B cell (primary cell): ENCODE measurements at regions not wholly inside any gene's neighbourhood (a gene's known extent, or its start where the extent isn't known, plus 50 kb on each side); places are given as distances from the start of the nearest gene placed in this dataset.

ENCODE experiments used
- ATAC-seq: fragments of 200-7000 bp; cut with Tn5 transposase; one replicate; pipeline ENCODE4 v1.10.0; 2021; ENCODE audit warnings: low read depth, mild to moderate bottlenecking, moderate number of reproducible peaks, moderate library complexity
- CTCF ChIA-PET: fragments of 350-600 bp; sonication (Branson Sonifier 250); formaldehyde crosslinking; loops from one replicate; lab custom pipeline; 2021; ENCODE audit warnings: antibody characterized with exemption, inconsistent platforms; lab: Charles Lee
- POLR2A ChIA-PET: fragments of 350-600 bp; sonication (Branson Sonifier 250); formaldehyde crosslinking; loops from one replicate; lab custom pipeline; 2021; ENCODE audit warnings: antibody characterized with exemption; lab: Charles Lee
- DNase-seq: peaks from one replicate; pipeline ENCODE4 v3.0.0; 2013
- H2AFZ ChIP-seq: 2 replicates; pipeline ENCODE4 v1.6.1; 2012; ENCODE audit warnings: mild to moderate bottlenecking, low read depth, low read length; ENCODE audit not compliant: insufficient read depth, poor library complexity, severe bottlenecking
- H3K27ac ChIP-seq, 2 donors: 1 replicate in 1 of 2; 2 replicates in 1 of 2; pipeline ENCODE4 v1.5.1; 2012 to 2013; ENCODE audit warnings: low read length in 2 of 2, mild to moderate bottlenecking in 2 of 2, moderate library complexity in 1 of 2
- H3K27me3 ChIP-seq, 4 experiments: fragments of 200-600 bp in 1 of 4; sonication (generic) in 1 of 4; replicated peaks in 1 of 4; 1 replicate in 2 of 4; 2 replicates in 2 of 4; pipeline versions ENCODE4 v1.6.1 to v1.7.0; 2013 to 2016; ENCODE audit warnings: low read length in 3 of 4, mild to moderate bottlenecking in 2 of 4, mixed read lengths in 1 of 4, moderate library complexity in 1 of 4; ENCODE audit not compliant: insufficient read depth in 4 of 4, control insufficient read depth in 3 of 4; ENCODE audit errors: control extremely low read depth in 1 of 4
- H3K36me3 ChIP-seq, 2 experiments: replicated peaks in 1 of 2; 1 replicate in 1 of 2; 2 replicates in 1 of 2; pipeline versions ENCODE4 v1.6.1 to v1.7.1; 2013; ENCODE audit warnings: low read length in 1 of 2; ENCODE audit not compliant: insufficient read depth in 2 of 2, control insufficient read depth in 1 of 2; ENCODE audit errors: control extremely low read depth in 1 of 2, extremely low read depth in 1 of 2
- H3K4me1 ChIP-seq, 2 donors: fragments of 200-600 bp in 1 of 2; sonication (generic) in 1 of 2; 1 replicate in 1 of 2; 2 replicates in 1 of 2; pipeline versions ENCODE4 v1.5.1 to v1.6.1; 2013 to 2017; ENCODE audit warnings: low read length in 2 of 2; ENCODE audit not compliant: control insufficient read depth in 2 of 2, insufficient read depth in 2 of 2
- H3K4me2 ChIP-seq: replicated peaks from 2 replicates; pipeline ENCODE3; 2012; ENCODE audit warnings: mild to moderate bottlenecking, low read depth, low read length; ENCODE audit not compliant: poor library complexity, severe bottlenecking
- H3K4me3 ChIP-seq, 5 experiments: fragments of 200-600 bp in 1 of 5; sonication (generic) in 1 of 5; 1 replicate in 3 of 5; 2 replicates in 2 of 5; pipeline versions ENCODE4 v1.5.1 to v1.7.0; 2011 to 2016; ENCODE audit warnings: low read length in 4 of 5, mild to moderate bottlenecking in 4 of 5, low read depth in 2 of 5, control low read depth in 1 of 5, moderate library complexity in 1 of 5; ENCODE audit not compliant: insufficient read depth in 1 of 5; ENCODE audit errors: control extremely low read depth in 1 of 5, extremely low read depth in 1 of 5
- H3K79me2 ChIP-seq: fragments of 200-600 bp; sonication (generic); one replicate; pipeline ENCODE4 v1.6.0; 2016; ENCODE audit warnings: low read length; ENCODE audit not compliant: control insufficient read depth, insufficient read depth
- H3K9ac ChIP-seq: fragments of 200-600 bp; sonication (generic); 2 replicates; pipeline ENCODE4 v1.6.1; 2017; ENCODE audit warnings: mild to moderate bottlenecking, low read length, moderate library complexity
- H3K9me3 ChIP-seq, 3 donors: one replicate each; pipeline versions ENCODE4 v1.6.1 to v1.7.1; 2013; ENCODE audit warnings: low read length in 2 of 3; ENCODE audit not compliant: control insufficient read depth in 2 of 3, insufficient read depth in 1 of 3; ENCODE audit errors: control extremely low read depth in 1 of 3
- H4K20me1 ChIP-seq: 2 replicates; pipeline ENCODE4 v1.6.0; 2012; ENCODE audit warnings: mild to moderate bottlenecking, low read length; ENCODE audit not compliant: insufficient read depth, control insufficient read depth, poor library complexity, severe bottlenecking
- H3K27ac Mint-ChIP-seq: one replicate; pipeline ENCODE4 v1.8.0; 2021; ENCODE audit warnings: mixed read lengths
- H3K27me3 Mint-ChIP-seq: one replicate; pipeline ENCODE4 v1.8.0; 2021; ENCODE audit warnings: mixed read lengths
- H3K4me1 Mint-ChIP-seq: one replicate; pipeline ENCODE4 v1.8.0; 2021; ENCODE audit warnings: mixed read lengths
- H3K4me3 Mint-ChIP-seq: one replicate; pipeline ENCODE4 v1.8.0; 2021; ENCODE audit warnings: mixed read lengths
- H3K9me3 Mint-ChIP-seq: one replicate; pipeline ENCODE4 v1.8.0; 2022; ENCODE audit warnings: mixed read lengths; ENCODE audit not compliant: insufficient read depth
- EZH2 ChIP-seq: IDR thresholded peaks from 2 replicates; pipeline ENCODE4 v1.6.1; 2012; ENCODE audit warnings: borderline replicate concordance, low read depth, mild to moderate bottlenecking, moderate library complexity, low read length; ENCODE audit not compliant: insufficient read depth, poor library complexity, severe bottlenecking
- whole genome bisulfite sequencing: methylation state at CpG from one replicate; pipeline ENCODE4 v1.1.5; 2013; ENCODE audit warnings: missing lambda C conversion rate; ENCODE audit not compliant: insufficient coverage; 5-methylcytosine and 5-hydroxymethylcytosine counted together
- intact Hi-C: fragments of 100-400 bp; cut with micrococcal nuclease; formaldehyde crosslinking; loops from one replicate; pipeline ENCODE4 v1.10.0; 2022
- TF ChIP-seq, protein P1 (sequence below): fragments of 200-600 bp; IDR thresholded peaks from one replicate; pipeline ENCODE4 v1.8.0; 2022; ENCODE audit warnings: antibody characterized with exemption, mild to moderate bottlenecking

- Histone ChIP-seq H3K27ac (no peak overlapping the region), H3K27me3 (no peaks in the 10 kb centered on the region), H3K4me3 (no peak overlapping the region), H3K4me2 (no peak overlapping the region), H3K4me1 (no peaks in the 10 kb centered on the region), H3K9me3 (peaks cover 0 to 2% (median 0%) of the 10 kb centered on the region in 3 donors), H3K36me3 (no peaks in the 10 kb centered on the region), H3K9ac (no peak overlapping the region), H2AFZ (no peak overlapping the region), H4K20me1 (no peaks in the 10 kb centered on the region), H3K79me2 (no peaks in the 10 kb centered on the region)
- TF ChIP-seq, protein P1, sequence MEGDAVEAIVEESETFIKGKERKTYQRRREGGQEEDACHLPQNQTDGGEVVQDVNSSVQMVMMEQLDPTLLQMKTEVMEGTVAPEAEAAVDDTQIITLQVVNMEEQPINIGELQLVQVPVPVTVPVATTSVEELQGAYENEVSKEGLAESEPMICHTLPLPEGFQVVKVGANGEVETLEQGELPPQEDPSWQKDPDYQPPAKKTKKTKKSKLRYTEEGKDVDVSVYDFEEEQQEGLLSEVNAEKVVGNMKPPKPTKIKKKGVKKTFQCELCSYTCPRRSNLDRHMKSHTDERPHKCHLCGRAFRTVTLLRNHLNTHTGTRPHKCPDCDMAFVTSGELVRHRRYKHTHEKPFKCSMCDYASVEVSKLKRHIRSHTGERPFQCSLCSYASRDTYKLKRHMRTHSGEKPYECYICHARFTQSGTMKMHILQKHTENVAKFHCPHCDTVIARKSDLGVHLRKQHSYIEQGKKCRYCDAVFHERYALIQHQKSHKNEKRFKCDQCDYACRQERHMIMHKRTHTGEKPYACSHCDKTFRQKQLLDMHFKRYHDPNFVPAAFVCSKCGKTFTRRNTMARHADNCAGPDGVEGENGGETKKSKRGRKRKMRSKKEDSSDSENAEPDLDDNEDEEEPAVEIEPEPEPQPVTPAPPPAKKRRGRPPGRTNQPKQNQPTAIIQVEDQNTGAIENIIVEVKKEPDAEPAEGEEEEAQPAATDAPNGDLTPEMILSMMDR, result no peak
- TF ChIP-seq EZH2, result no peak
- H3K27ac Mint-ChIP-seq, result no peak overlapping the region
- intact Hi-C loops, result no loop called here
- WGBS, result no CpG with 5 or more reads among the region's 1 CpG
- no peak for ATAC-seq
- no peaks in the 10 kb centered on the region for H3K27me3 Mint-ChIP-seq
- ChIA-PET POLR2A (no interaction called here), CTCF (no interaction called here)
- no peak overlapping the region for H3K4me3 Mint-ChIP-seq
- no peak for DNase-seq
- no peaks in the 10 kb centered on the region for H3K9me3 Mint-ChIP-seq
- H3K4me1 Mint-ChIP-seq, result no peaks in the 10 kb centered on the region
These were observed 839.5 kb downstream of the FRK start for GRCh38 chr6:115221198-115221597.

GRCh38 chr6:115220551-115221159, 840.0 kb downstream of the FRK start:
- H3K27ac ChIP-seq, result no peak overlapping the region
- H3K4me3 ChIP-seq, result no peak overlapping the region
- Mint-ChIP-seq H3K9me3 (peaks cover 1% of the 10 kb centered on the region), H3K4me3 (no peak overlapping the region), H3K27me3 (no peaks in the 10 kb centered on the region), H3K4me1 (no peaks in the 10 kb centered on the region), H3K27ac (no peak overlapping the region)
- ATAC-seq (no peak), DNase-seq (no peak)
- no peak for TF ChIP-seq EZH2
- TF ChIP-seq, protein P1, result no peak
- CTCF ChIA-PET, result no interaction called here
- POLR2A ChIA-PET, result no interaction called here
- no peaks in the 10 kb centered on the region for H3K27me3 ChIP-seq
- no peak overlapping the region for H3K9ac ChIP-seq
- no peaks in the 10 kb centered on the region for H3K79me2 ChIP-seq
- H3K4me2 ChIP-seq, result no peak overlapping the region
- H3K36me3 ChIP-seq, result no peaks in the 10 kb centered on the region
- intact Hi-C loops, result no loop called here
- H3K9me3 ChIP-seq, result peaks cover 0 to 2% (median 0%) of the 10 kb centered on the region in 3 donors
- no peaks in the 10 kb centered on the region for H4K20me1 ChIP-seq
- no peaks in the 10 kb centered on the region for H3K4me1 ChIP-seq
- no peak overlapping the region for H2AFZ ChIP-seq
